H1 (cell line): ENCODE measurements at regions not wholly inside any gene's neighbourhood (a gene's known extent, or its start where the extent isn't known, plus 50 kb on each side); places are given as distances from the start of the nearest gene placed in this dataset.

Experiments
- CTCF ChIA-PET: fragments of 300-600 bp; sonication (Branson Sonifier 250); formaldehyde crosslinking; loops from one replicate; lab custom pipeline; 2021; ENCODE audit not compliant: partially characterized antibody; lab: Charles Lee
- POLR2A ChIA-PET: fragments of 300-600 bp; sonication (Branson Sonifier 250); formaldehyde crosslinking; loops from one replicate; lab custom pipeline; 2021; ENCODE audit warnings: inconsistent platforms; ENCODE audit not compliant: partially characterized antibody; lab: Charles Lee
- DNase-seq, 2 experiments: peaks; one replicate each; pipeline versions ENCODE4 v3.0.0 to v3.0.0-alpha.2; 2010 to 2022; ENCODE audit warnings: low spot score in 2 of 2, low read depth in 1 of 2, mixed read lengths in 1 of 2
- FAIRE-seq: peaks from 2 replicates; lab custom pipeline; 2011; peaks lifted over from hg19 to GRCh38; lab: Jason Lieb, UNC
- H2AFZ ChIP-seq: 2 replicates; pipeline ENCODE4 v1.8.1; 2012; ENCODE audit warnings: low read length, inconsistent platforms
- H2AK5ac ChIP-seq: 2 replicates; pipeline ENCODE4 v1.6.1; 2013; ENCODE audit warnings: low read depth, low read length
- H2BK120ac ChIP-seq: replicated peaks from 2 replicates; pipeline ENCODE3; 2013; ENCODE audit warnings: low read depth, low read length, inconsistent platforms
- H2BK12ac ChIP-seq: 2 replicates; pipeline ENCODE4 v1.6.1; 2013; ENCODE audit warnings: low read depth, low read length
- H2BK15ac ChIP-seq: 2 replicates; pipeline ENCODE4 v1.6.1; 2013; ENCODE audit warnings: low read length
- H2BK20ac ChIP-seq: 2 replicates; pipeline ENCODE4 v1.6.1; 2013; ENCODE audit warnings: low read length
- H2BK5ac ChIP-seq: 2 replicates; pipeline ENCODE4 v1.6.1; 2013; ENCODE audit warnings: low read depth, low read length
- H3K14ac ChIP-seq: 2 replicates; pipeline ENCODE4 v1.6.1; 2013; ENCODE audit warnings: inconsistent platforms; ENCODE audit not compliant: insufficient read length
- H3K18ac ChIP-seq: 2 replicates; pipeline ENCODE4 v1.6.1; 2013; ENCODE audit warnings: low read length; ENCODE audit errors: extremely low read depth
- H3K23ac ChIP-seq: 2 replicates; pipeline ENCODE4 v1.6.1; 2013; ENCODE audit warnings: inconsistent platforms; ENCODE audit not compliant: insufficient read length
- H3K23me2 ChIP-seq: 2 replicates; pipeline ENCODE4 v1.6.1; 2013; ENCODE audit warnings: low read depth, low read length
- H3K27ac ChIP-seq: 2 replicates; pipeline ENCODE4 v1.6.1; 2011; ENCODE audit warnings: low read depth, low read length, inconsistent platforms
- H3K27me3 ChIP-seq, 4 experiments: replicated peaks in 1 of 4; 1 replicate in 1 of 4; 2 replicates in 3 of 4; pipeline versions ENCODE4 v1.6.1 to v1.8.1; 2011 to 2013; ENCODE audit warnings: low read length in 3 of 4, mild to moderate bottlenecking in 3 of 4, inconsistent platforms in 2 of 4, mixed read lengths in 2 of 4, moderate library complexity in 1 of 4; ENCODE audit not compliant: control insufficient read depth in 3 of 4, insufficient read depth in 3 of 4; ENCODE audit errors: extremely low read depth in 1 of 4
- H3K36me3 ChIP-seq, 4 experiments: 2 replicates each; pipeline versions ENCODE4 v1.6.1 to v1.8.1; 2011 to 2013; ENCODE audit warnings: mild to moderate bottlenecking in 4 of 4, low read length in 3 of 4, moderate library complexity in 2 of 4, control low read depth in 1 of 4, inconsistent platforms in 1 of 4; ENCODE audit not compliant: insufficient read depth in 4 of 4, control insufficient read depth in 2 of 4
- H3K4ac ChIP-seq: replicated peaks from 2 replicates; pipeline ENCODE3; 2013; ENCODE audit warnings: low read length, low read depth, mixed read lengths, inconsistent platforms; ENCODE audit not compliant: insufficient read length
- H3K4me1 ChIP-seq, 4 experiments: replicated peaks in 1 of 4; 1 replicate in 1 of 4; 2 replicates in 3 of 4; pipeline versions ENCODE4 v1.6.1 to v1.8.1; 2011 to 2013; ENCODE audit warnings: low read length in 3 of 4, inconsistent platforms in 2 of 4, mixed read lengths in 1 of 4; ENCODE audit not compliant: insufficient read depth in 4 of 4, control insufficient read depth in 3 of 4
- H3K4me2 ChIP-seq, 2 experiments: 2 replicates each; pipeline versions ENCODE4 v1.6.1 to v1.8.1; 2011 to 2013; ENCODE audit warnings: low read depth in 2 of 2, low read length in 2 of 2, control low read depth in 1 of 2, inconsistent platforms in 1 of 2, mild to moderate bottlenecking in 1 of 2; ENCODE audit not compliant: insufficient read depth in 1 of 2
- H3K4me3 ChIP-seq, 4 experiments: fragments of 200-600, 300-600 bp in 1 of 4; sonication (generic), shearing (Covaris generic), sonication (Bioruptor Twin) in 1 of 4; 2 replicates each; pipeline versions ENCODE4 v1.5.1 to v1.8.1; 2011 to 2016; ENCODE audit warnings: low read length in 4 of 4, low read depth in 3 of 4, control low read depth in 2 of 4, inconsistent platforms in 2 of 4, mild to moderate bottlenecking in 2 of 4, mixed read lengths in 1 of 4, moderate library complexity in 1 of 4; ENCODE audit not compliant: insufficient read depth in 2 of 4; ENCODE audit errors: extremely low read depth in 1 of 4
- H3K56ac ChIP-seq: replicated peaks from 2 replicates; pipeline ENCODE3; 2013; ENCODE audit warnings: low read depth, mild to moderate bottlenecking, mixed read lengths, low read length, inconsistent platforms; ENCODE audit not compliant: insufficient read length
- H3K79me1 ChIP-seq: 2 replicates; pipeline ENCODE4 v1.6.1; 2013; ENCODE audit warnings: low read depth, low read length, control low read depth
- H3K79me2 ChIP-seq, 2 experiments: 2 replicates each; pipeline versions ENCODE4 v1.6.1 to v1.8.1; 2012 to 2013; ENCODE audit warnings: low read length in 2 of 2, mild to moderate bottlenecking in 2 of 2, inconsistent platforms in 1 of 2; ENCODE audit not compliant: insufficient read depth in 2 of 2, control insufficient read depth in 1 of 2
- H3K9ac ChIP-seq, 4 experiments: replicated peaks in 1 of 4; 1 replicate in 1 of 4; 2 replicates in 3 of 4; pipeline versions ENCODE4 v1.6.1 to v1.8.1; 2011 to 2013; ENCODE audit warnings: low read depth in 3 of 4, low read length in 3 of 4, control low read depth in 2 of 4, mild to moderate bottlenecking in 2 of 4, moderate library complexity in 2 of 4, inconsistent platforms in 1 of 4; ENCODE audit errors: extremely low read depth in 1 of 4
- H3K9me3 ChIP-seq, 2 experiments: 2 replicates each; pipeline versions ENCODE4 v1.6.1 to v1.8.1; 2012 to 2013; ENCODE audit warnings: mild to moderate bottlenecking in 2 of 2, moderate library complexity in 2 of 2, control low read depth in 1 of 2, inconsistent platforms in 1 of 2, low read depth in 1 of 2, low read length in 1 of 2, mixed read lengths in 1 of 2; ENCODE audit not compliant: insufficient read depth in 2 of 2
- H4K20me1 ChIP-seq, 2 experiments: replicated peaks in 1 of 2; 2 replicates each; pipeline versions ENCODE3 to v1.8.1; 2011 to 2013; ENCODE audit warnings: inconsistent platforms in 2 of 2, low read length in 2 of 2, mild to moderate bottlenecking in 1 of 2; ENCODE audit not compliant: insufficient read depth in 2 of 2, control insufficient read depth in 1 of 2
- H4K5ac ChIP-seq: 2 replicates; pipeline ENCODE4 v1.6.1; 2013; ENCODE audit warnings: low read length, low read depth, mixed read lengths, inconsistent platforms; ENCODE audit not compliant: insufficient read length
- H4K8ac ChIP-seq: 2 replicates; pipeline ENCODE4 v1.8.0; 2013; ENCODE audit warnings: mild to moderate bottlenecking, moderate library complexity, low read length, inconsistent platforms; ENCODE audit not compliant: insufficient read depth; ENCODE audit errors: extremely low read depth
- H4K91ac ChIP-seq: replicated peaks from 2 replicates; pipeline ENCODE3; 2013; ENCODE audit warnings: low read length, mixed read lengths, inconsistent platforms; ENCODE audit not compliant: insufficient read length
- EP300 ChIP-seq, 2 experiments: IDR thresholded peaks; 1 replicate in 1 of 2; 2 replicates in 1 of 2; pipeline ENCODE4 v1.6.1; 2011 to 2012; ENCODE audit warnings: low read depth in 2 of 2, low read length in 2 of 2, mild to moderate bottlenecking in 2 of 2, borderline replicate concordance in 1 of 2, inconsistent platforms in 1 of 2, moderate library complexity in 1 of 2
- WGBS, 2 experiments: shearing (Covaris generic) in 1 of 2; methylation state at CpG; one replicate each; pipeline versions ENCODE4 v1.1.6 to v1.1.7; 2013 to 2015; ENCODE audit warnings: low lambda C conversion rate in 2 of 2, mixed read lengths in 2 of 2, inconsistent platforms in 1 of 2, low coverage in 1 of 2, missing lambda C conversion rate in 1 of 2; ENCODE audit not compliant: insufficient replicate concordance in 2 of 2, insufficient coverage in 1 of 2, insufficient read length in 1 of 2; ENCODE audit errors: extremely low coverage in 1 of 2, missing lambda C conversion rate in 1 of 2; 5-methylcytosine and 5-hydroxymethylcytosine counted together

DNA sequence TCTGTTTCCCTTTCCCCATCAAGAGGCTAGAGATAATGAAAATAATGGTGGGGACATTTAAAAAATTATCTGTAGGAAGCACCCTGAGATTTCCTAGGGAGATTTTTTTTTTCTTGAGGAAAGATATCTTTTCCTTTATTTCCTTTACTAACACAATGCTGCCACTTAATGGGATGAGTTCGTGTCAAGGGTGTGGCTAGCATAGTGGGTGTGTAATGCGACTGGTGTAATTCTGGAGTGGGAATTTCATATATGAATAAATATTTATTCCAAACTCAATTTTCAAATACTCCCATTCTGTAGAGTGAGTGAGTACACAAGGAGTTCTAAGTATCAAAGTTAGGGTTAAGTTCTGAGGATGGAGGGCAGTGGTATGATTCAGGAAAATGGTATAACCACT lies 66.1 kb upstream of the GALNT15 start:
- no peak for FAIRE-seq
- no peak overlapping the region for H4K5ac ChIP-seq
- CTCF ChIA-PET = no interaction called here
- no peak for TF ChIP-seq EP300 (IDR thresholded peaks at IDR 0.05; ENCODE audit: borderline replicate concordance in 1 of 2, low read depth in 2 of 2, low read length in 2 of 2)

More for the DNA sequence above, 66.1 kb upstream of the GALNT15 start:
- Histone ChIP-seq H3K4me3 (no peak overlapping the region), H3K14ac (no peak overlapping the region), H2BK20ac (no peak overlapping the region), H2BK15ac (no peak overlapping the region), H2BK12ac (no peak overlapping the region), H3K27me3 (no peaks in the 10 kb centered on the region), H4K91ac (no peak overlapping the region), H3K9ac (no peak overlapping the region), H3K23me2 (no peaks in the 10 kb centered on the region), H4K20me1 (no peaks in the 10 kb centered on the region), H3K27ac (no peak overlapping the region), H3K23ac (no peak overlapping the region), H2AK5ac (no peak overlapping the region), H3K79me1 (no peaks in the 10 kb centered on the region), H3K4me1 (no peaks in the 10 kb centered on the region), H2BK5ac (no peak overlapping the region), H3K4ac (no peak overlapping the region), H3K9me3 (no peaks in the 10 kb centered on the region; a peak in 2 of 4 replicates), H3K79me2 (no peaks in the 10 kb centered on the region), H3K56ac (no peak overlapping the region), H3K36me3 (no peaks in the 10 kb centered on the region), H3K18ac (no peak overlapping the region), H2BK120ac (no peak overlapping the region), H3K4me2 (no peak overlapping the region), H2AFZ (no peak overlapping the region), H4K8ac (no peak overlapping the region)
- POLR2A ChIA-PET = no interaction called here
- DNase-seq = no peak
- WGBS, 2 experiments = 94% methylated on average over 2 of the region's 2 CpGs; no CpG with 5 or more reads in 1 of the 2 experiments
